H1 (cell line): ENCODE measurements at regions not wholly inside any gene's neighbourhood (a gene's known extent, or its start where the extent isn't known, plus 50 kb on each side); places are given as distances from the start of the nearest gene placed in this dataset.

Experiments used
- CTCF ChIA-PET: fragments of 300-600 bp; sonication (Branson Sonifier 250); formaldehyde crosslinking; loops from one replicate; lab custom pipeline; 2021; ENCODE audit not compliant: partially characterized antibody; lab: Charles Lee
- POLR2A ChIA-PET: fragments of 300-600 bp; sonication (Branson Sonifier 250); formaldehyde crosslinking; loops from one replicate; lab custom pipeline; 2021; ENCODE audit warnings: inconsistent platforms; ENCODE audit not compliant: partially characterized antibody; lab: Charles Lee
- DNase-seq, 2 experiments: peaks; one replicate each; pipeline versions ENCODE4 v3.0.0 to v3.0.0-alpha.2; 2010 to 2022; ENCODE audit warnings: low spot score in 2 of 2, low read depth in 1 of 2, mixed read lengths in 1 of 2
- FAIRE-seq: peaks from 2 replicates; lab custom pipeline; 2011; peaks lifted over from hg19 to GRCh38; lab: Jason Lieb, UNC
- H2AFZ ChIP-seq: 2 replicates; pipeline ENCODE4 v1.8.1; 2012; ENCODE audit warnings: low read length, inconsistent platforms
- H2AK5ac ChIP-seq: 2 replicates; pipeline ENCODE4 v1.6.1; 2013; ENCODE audit warnings: low read depth, low read length
- H2BK120ac ChIP-seq: replicated peaks from 2 replicates; pipeline ENCODE3; 2013; ENCODE audit warnings: low read depth, low read length, inconsistent platforms
- H2BK12ac ChIP-seq: 2 replicates; pipeline ENCODE4 v1.6.1; 2013; ENCODE audit warnings: low read depth, low read length
- H2BK15ac ChIP-seq: 2 replicates; pipeline ENCODE4 v1.6.1; 2013; ENCODE audit warnings: low read length
- H2BK20ac ChIP-seq: 2 replicates; pipeline ENCODE4 v1.6.1; 2013; ENCODE audit warnings: low read length
- H2BK5ac ChIP-seq: 2 replicates; pipeline ENCODE4 v1.6.1; 2013; ENCODE audit warnings: low read depth, low read length
- H3K14ac ChIP-seq: 2 replicates; pipeline ENCODE4 v1.6.1; 2013; ENCODE audit warnings: inconsistent platforms; ENCODE audit not compliant: insufficient read length
- H3K18ac ChIP-seq: 2 replicates; pipeline ENCODE4 v1.6.1; 2013; ENCODE audit warnings: low read length; ENCODE audit errors: extremely low read depth
- H3K23ac ChIP-seq: 2 replicates; pipeline ENCODE4 v1.6.1; 2013; ENCODE audit warnings: inconsistent platforms; ENCODE audit not compliant: insufficient read length
- H3K23me2 ChIP-seq: 2 replicates; pipeline ENCODE4 v1.6.1; 2013; ENCODE audit warnings: low read depth, low read length
- H3K27ac ChIP-seq: 2 replicates; pipeline ENCODE4 v1.6.1; 2011; ENCODE audit warnings: low read depth, low read length, inconsistent platforms
- H3K27me3 ChIP-seq, 4 experiments: replicated peaks in 1 of 4; 1 replicate in 1 of 4; 2 replicates in 3 of 4; pipeline versions ENCODE4 v1.6.1 to v1.8.1; 2011 to 2013; ENCODE audit warnings: low read length in 3 of 4, mild to moderate bottlenecking in 3 of 4, inconsistent platforms in 2 of 4, mixed read lengths in 2 of 4, moderate library complexity in 1 of 4; ENCODE audit not compliant: control insufficient read depth in 3 of 4, insufficient read depth in 3 of 4; ENCODE audit errors: extremely low read depth in 1 of 4
- H3K36me3 ChIP-seq, 4 experiments: 2 replicates each; pipeline versions ENCODE4 v1.6.1 to v1.8.1; 2011 to 2013; ENCODE audit warnings: mild to moderate bottlenecking in 4 of 4, low read length in 3 of 4, moderate library complexity in 2 of 4, control low read depth in 1 of 4, inconsistent platforms in 1 of 4; ENCODE audit not compliant: insufficient read depth in 4 of 4, control insufficient read depth in 2 of 4
- H3K4ac ChIP-seq: replicated peaks from 2 replicates; pipeline ENCODE3; 2013; ENCODE audit warnings: low read length, low read depth, mixed read lengths, inconsistent platforms; ENCODE audit not compliant: insufficient read length
- H3K4me1 ChIP-seq, 4 experiments: replicated peaks in 1 of 4; 1 replicate in 1 of 4; 2 replicates in 3 of 4; pipeline versions ENCODE4 v1.6.1 to v1.8.1; 2011 to 2013; ENCODE audit warnings: low read length in 3 of 4, inconsistent platforms in 2 of 4, mixed read lengths in 1 of 4; ENCODE audit not compliant: insufficient read depth in 4 of 4, control insufficient read depth in 3 of 4
- H3K4me2 ChIP-seq, 2 experiments: 2 replicates each; pipeline versions ENCODE4 v1.6.1 to v1.8.1; 2011 to 2013; ENCODE audit warnings: low read depth in 2 of 2, low read length in 2 of 2, control low read depth in 1 of 2, inconsistent platforms in 1 of 2, mild to moderate bottlenecking in 1 of 2; ENCODE audit not compliant: insufficient read depth in 1 of 2
- H3K4me3 ChIP-seq, 4 experiments: fragments of 200-600, 300-600 bp in 1 of 4; sonication (generic), shearing (Covaris generic), sonication (Bioruptor Twin) in 1 of 4; 2 replicates each; pipeline versions ENCODE4 v1.5.1 to v1.8.1; 2011 to 2016; ENCODE audit warnings: low read length in 4 of 4, low read depth in 3 of 4, control low read depth in 2 of 4, inconsistent platforms in 2 of 4, mild to moderate bottlenecking in 2 of 4, mixed read lengths in 1 of 4, moderate library complexity in 1 of 4; ENCODE audit not compliant: insufficient read depth in 2 of 4; ENCODE audit errors: extremely low read depth in 1 of 4
- H3K56ac ChIP-seq: replicated peaks from 2 replicates; pipeline ENCODE3; 2013; ENCODE audit warnings: low read depth, mild to moderate bottlenecking, mixed read lengths, low read length, inconsistent platforms; ENCODE audit not compliant: insufficient read length
- H3K79me1 ChIP-seq: 2 replicates; pipeline ENCODE4 v1.6.1; 2013; ENCODE audit warnings: low read depth, low read length, control low read depth
- H3K79me2 ChIP-seq, 2 experiments: 2 replicates each; pipeline versions ENCODE4 v1.6.1 to v1.8.1; 2012 to 2013; ENCODE audit warnings: low read length in 2 of 2, mild to moderate bottlenecking in 2 of 2, inconsistent platforms in 1 of 2; ENCODE audit not compliant: insufficient read depth in 2 of 2, control insufficient read depth in 1 of 2
- H3K9ac ChIP-seq, 4 experiments: replicated peaks in 1 of 4; 1 replicate in 1 of 4; 2 replicates in 3 of 4; pipeline versions ENCODE4 v1.6.1 to v1.8.1; 2011 to 2013; ENCODE audit warnings: low read depth in 3 of 4, low read length in 3 of 4, control low read depth in 2 of 4, mild to moderate bottlenecking in 2 of 4, moderate library complexity in 2 of 4, inconsistent platforms in 1 of 4; ENCODE audit errors: extremely low read depth in 1 of 4
- H3K9me3 ChIP-seq, 2 experiments: 2 replicates each; pipeline versions ENCODE4 v1.6.1 to v1.8.1; 2012 to 2013; ENCODE audit warnings: mild to moderate bottlenecking in 2 of 2, moderate library complexity in 2 of 2, control low read depth in 1 of 2, inconsistent platforms in 1 of 2, low read depth in 1 of 2, low read length in 1 of 2, mixed read lengths in 1 of 2; ENCODE audit not compliant: insufficient read depth in 2 of 2
- H4K20me1 ChIP-seq, 2 experiments: replicated peaks in 1 of 2; 2 replicates each; pipeline versions ENCODE3 to v1.8.1; 2011 to 2013; ENCODE audit warnings: inconsistent platforms in 2 of 2, low read length in 2 of 2, mild to moderate bottlenecking in 1 of 2; ENCODE audit not compliant: insufficient read depth in 2 of 2, control insufficient read depth in 1 of 2
- H4K5ac ChIP-seq: 2 replicates; pipeline ENCODE4 v1.6.1; 2013; ENCODE audit warnings: low read length, low read depth, mixed read lengths, inconsistent platforms; ENCODE audit not compliant: insufficient read length
- H4K8ac ChIP-seq: 2 replicates; pipeline ENCODE4 v1.8.0; 2013; ENCODE audit warnings: mild to moderate bottlenecking, moderate library complexity, low read length, inconsistent platforms; ENCODE audit not compliant: insufficient read depth; ENCODE audit errors: extremely low read depth
- H4K91ac ChIP-seq: replicated peaks from 2 replicates; pipeline ENCODE3; 2013; ENCODE audit warnings: low read length, mixed read lengths, inconsistent platforms; ENCODE audit not compliant: insufficient read length
- BCL11A ChIP-seq, 2 experiments: IDR thresholded peaks; one replicate each; pipeline ENCODE4 v1.6.1; 2011; ENCODE audit warnings: low read depth in 2 of 2, low read length in 2 of 2, mild to moderate bottlenecking in 2 of 2
- GTF2F1 ChIP-seq: IDR thresholded peaks from 2 replicates; pipeline ENCODE4 v1.6.1; 2012; ENCODE audit warnings: low read depth, low read length, improper control_type of control experiment, borderline replicate concordance
- HDAC6 ChIP-seq: IDR thresholded peaks from one replicate; pipeline ENCODE4 v1.7.1; 2012; ENCODE audit warnings: low read depth, mild to moderate bottlenecking, inconsistent platforms, low read length, moderate library complexity
- JUND ChIP-seq: IDR thresholded peaks from 2 replicates; pipeline ENCODE4 v1.6.1; 2011; ENCODE audit warnings: mild to moderate bottlenecking, improper control_type of control experiment, low read length
- NRF1 ChIP-seq: IDR thresholded peaks from 2 replicates; pipeline ENCODE4 v1.6.1; 2011; ENCODE audit warnings: mild to moderate bottlenecking, low read depth, low read length, improper control_type of control experiment
- RAD21 ChIP-seq, 2 experiments: IDR thresholded peaks in 1 of 2; conservative IDR thresholded peaks in 1 of 2; 2 replicates each; pipeline ENCODE4 v1.6.1; 2011; ENCODE audit warnings: low read depth in 2 of 2, low read length in 2 of 2, improper control_type of control experiment in 1 of 2, inconsistent platforms in 1 of 2, mild to moderate bottlenecking in 1 of 2, moderate library complexity in 1 of 2
- RFX5 ChIP-seq: IDR thresholded peaks from 2 replicates; pipeline ENCODE4 v1.6.1; 2011; ENCODE audit warnings: low read depth, low read length, improper control_type of control experiment, borderline replicate concordance
- RNF2 ChIP-seq: fragments of 200-900, 300-1000 bp; sonication (generic); IDR thresholded peaks from 2 replicates; pipeline ENCODE4 v1.7.1; 2016; ENCODE audit warnings: borderline replicate concordance, low read depth, mild to moderate bottlenecking, antibody characterized with exemption, low read length; ENCODE audit not compliant: poor library complexity, severe bottlenecking; ENCODE audit errors: missing control alignments
- SAP30 ChIP-seq: fragments of 300-600 bp; sonication (generic); IDR thresholded peaks from 2 replicates; pipeline ENCODE4 v1.7.1; 2012; ENCODE audit warnings: low read length, moderate library complexity, mild to moderate bottlenecking, inconsistent platforms; ENCODE audit not compliant: insufficient read depth, insufficient replicate concordance
- SIN3A ChIP-seq, 2 experiments: IDR thresholded peaks in 1 of 2; conservative IDR thresholded peaks in 1 of 2; 2 replicates each; pipeline ENCODE4 v1.6.1; 2011 to 2012; ENCODE audit warnings: low read length in 2 of 2, improper control_type of control experiment in 1 of 2, low read depth in 1 of 2, mild to moderate bottlenecking in 1 of 2

GRCh38 chr5:21693591-21693990 is 1159.6 kb downstream of the CDH12 start:
- H3K4me1 ChIP-seq, result no peaks in the 10 kb centered on the region
- no peak for FAIRE-seq
- H3K27ac ChIP-seq, result no peak overlapping the region
- no peaks in the 10 kb centered on the region for H3K23me2 ChIP-seq
- H3K9me3 ChIP-seq, result no peaks in the 10 kb centered on the region
- ChIA-PET CTCF (no interaction called here), POLR2A (no interaction called here)
- H2AK5ac ChIP-seq, result no peak overlapping the region
- H3K4me2 ChIP-seq, result no peak overlapping the region
- H3K4ac ChIP-seq, result no peak overlapping the region
- no peak overlapping the region for H4K8ac ChIP-seq
- no peak overlapping the region for H3K14ac ChIP-seq
- no peak overlapping the region for H3K18ac ChIP-seq
- no peak overlapping the region for H2BK20ac ChIP-seq
- no peaks in the 10 kb centered on the region for H4K20me1 ChIP-seq
- H2AFZ ChIP-seq, result no peak overlapping the region
- H3K36me3 ChIP-seq, result no peaks in the 10 kb centered on the region
- H4K5ac ChIP-seq, result no peak overlapping the region
- H3K27me3 ChIP-seq, result no peaks in the 10 kb centered on the region
- H2BK5ac ChIP-seq, result no peak overlapping the region
- H3K79me1 ChIP-seq, result no peaks in the 10 kb centered on the region
- H2BK120ac ChIP-seq, result no peak overlapping the region
- H3K4me3 ChIP-seq, result no peak overlapping the region
- TF ChIP-seq BCL11A (IDR thresholded peaks at IDR 0.05; ENCODE audit: low read depth in 2 of 2, low read length in 2 of 2), result no peak
- no peak for TF ChIP-seq JUND
- no peak for TF ChIP-seq HDAC6
- no peak for TF ChIP-seq RNF2
- no peak for TF ChIP-seq GTF2F1
- no peak for TF ChIP-seq NRF1
- no peak for TF ChIP-seq RFX5
- no peak for TF ChIP-seq SIN3A (conservative IDR thresholded peaks at IDR 0.05 in 1 of 2, IDR thresholded peaks at IDR 0.05 in 1 of 2; ENCODE audit: low read depth in 1 of 2, low read length in 2 of 2)
- no peak for TF ChIP-seq RAD21 (IDR thresholded peaks at IDR 0.05 in 1 of 2, conservative IDR thresholded peaks at IDR 0.05 in 1 of 2; ENCODE audit: low read depth in 2 of 2, low read length in 2 of 2)
- TF ChIP-seq SAP30, result no peak
- H3K79me2 ChIP-seq, result no peaks in the 10 kb centered on the region
- no peak overlapping the region for H3K9ac ChIP-seq
- no peak overlapping the region for H3K56ac ChIP-seq
- H3K23ac ChIP-seq, result no peak overlapping the region
- no peak overlapping the region for H2BK12ac ChIP-seq
- DNase-seq, result no peak
- no peak overlapping the region for H4K91ac ChIP-seq
- H2BK15ac ChIP-seq, result no peak overlapping the region
